Inflammatory macrophage treated with lipopolysaccharide for 1 hour (primary cell): ENCODE measurements at regions not wholly inside any gene's neighbourhood (a gene's known extent, or its start where the extent isn't known, plus 50 kb on each side); places are given as distances from the start of the nearest gene placed in this dataset.

Source experiments
- DNase-seq, 2 donors: peaks; one replicate each; pipeline ENCODE4 v3.0.0-alpha.2; 2020 to 2022

GRCh38 chr6:8530785-8531435, 95.6 kb upstream of the SLC35B3 start:
- DNase-seq, result no peak

GRCh38 chr6:8529250-8529649, 93.9 kb upstream of the SLC35B3 start:
- DNase-seq, result no peak

- DNase-seq, result no peak
These were observed 92.5 kb upstream of the SLC35B3 start for GRCh38 chr6:8527818-8528217.

GRCh38 chr6:8526624-8527023, 91.3 kb upstream of the SLC35B3 start:
- no peak for DNase-seq

- DNase-seq, result no peak
These were observed 90.0 kb upstream of the SLC35B3 start for GRCh38 chr6:8525370-8525769.

GRCh38 chr6:8513174-8513573, 77.8 kb upstream of the SLC35B3 start:
- no peak for DNase-seq

GRCh38 chr6:8507286-8507685, 71.9 kb upstream of the SLC35B3 start:
- DNase-seq, result no peak

- DNase-seq, result no peak
These were observed 70.8 kb upstream of the SLC35B3 start for GRCh38 chr6:8506126-8506525.

GRCh38 chr6:8499540-8499939, 64.2 kb upstream of the SLC35B3 start:
- DNase-seq, result no peak

GRCh38 chr6:8494730-8495129, 59.4 kb upstream of the SLC35B3 start:
- DNase-seq, result no peak

- no peak for DNase-seq
These were observed 57.3 kb upstream of the SLC35B3 start for GRCh38 chr6:8492536-8493133.
